DMS 273 (cell line): ENCODE measurements at regions not wholly inside any gene's neighbourhood (a gene's known extent, or its start where the extent isn't known, plus 50 kb on each side); places are given as distances from the start of the nearest gene placed in this dataset.

Source experiments
- DNase-seq: peaks from one replicate; lab custom pipeline; 2025; ENCODE audit not compliant: unreplicated experiment; lab: John Stamatoyannopoulos, UW

DNA sequence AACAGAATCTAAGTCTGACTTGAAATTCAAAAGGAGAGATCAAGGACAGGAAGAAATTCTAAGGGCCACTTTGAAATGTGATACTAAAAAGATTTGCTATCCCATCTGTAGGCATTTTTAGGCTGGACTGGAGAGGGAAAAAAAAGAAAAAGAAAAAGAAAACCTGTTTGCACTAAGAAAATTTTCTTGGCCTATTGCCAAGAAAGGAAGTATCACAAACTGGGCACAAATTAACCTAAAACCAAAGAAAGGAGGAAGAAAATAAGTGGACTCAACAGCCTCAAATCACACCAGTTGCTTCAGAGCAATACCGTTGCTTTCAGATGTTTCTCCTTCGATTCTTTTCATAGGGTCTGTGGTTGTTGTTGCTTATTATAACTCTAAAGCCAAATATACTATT is 287.9 kb upstream of the VRK2 start:
- DNase-seq = peak; percentile 12

- no peak for DNase-seq
Measured at GRCh38 chr2:57759131-57759530, 287.5 kb upstream of the VRK2 start.

DNA sequence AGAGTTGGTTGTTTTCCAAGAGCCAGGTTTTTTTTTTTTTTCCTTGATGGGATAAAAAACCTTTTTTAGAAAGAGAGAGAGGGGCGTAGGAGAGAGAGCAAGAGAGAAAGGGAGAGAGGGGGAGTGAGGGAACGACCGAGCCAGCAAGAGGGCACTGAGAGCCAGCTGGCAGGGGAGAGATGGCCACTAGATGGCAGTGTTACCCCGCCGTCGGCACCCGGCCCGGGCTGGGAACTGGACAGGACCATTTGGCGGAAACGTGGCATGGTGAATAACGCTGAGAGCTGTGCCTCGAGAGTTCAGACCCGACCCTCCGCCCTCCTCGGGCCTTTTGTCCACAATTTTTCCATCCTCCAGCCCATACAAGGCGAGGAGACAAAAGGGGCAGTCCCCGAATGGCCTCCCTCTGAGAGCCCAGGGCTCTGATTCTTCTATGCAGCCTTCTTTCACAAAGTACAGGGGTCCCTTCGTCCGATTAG is 286.7 kb upstream of the VRK2 start:
- peak; percentile 91 for DNase-seq

GRCh38 chr2:57760381-57760801 is 286.2 kb upstream of the VRK2 start:
- no peak for DNase-seq

DNA sequence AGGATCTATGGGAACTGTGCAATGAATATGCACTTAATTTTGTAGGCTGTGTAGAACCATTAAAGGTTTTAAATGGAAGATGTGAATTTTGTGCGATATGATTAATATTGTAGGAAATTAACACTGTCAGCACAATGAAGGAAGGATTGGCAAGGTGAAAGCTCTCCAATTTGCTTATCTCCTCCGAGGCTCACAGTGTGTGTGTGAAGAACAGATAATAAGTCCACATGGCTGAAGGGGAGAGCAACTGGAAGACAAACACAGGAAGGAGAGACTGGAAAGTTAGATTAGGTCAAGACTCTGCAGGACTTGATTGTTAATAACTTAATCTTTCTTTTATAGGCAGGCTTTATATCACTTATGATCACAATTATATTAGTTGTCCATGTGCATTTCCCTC is 269.7 kb upstream of the VRK2 start:
- no peak for DNase-seq

DNA sequence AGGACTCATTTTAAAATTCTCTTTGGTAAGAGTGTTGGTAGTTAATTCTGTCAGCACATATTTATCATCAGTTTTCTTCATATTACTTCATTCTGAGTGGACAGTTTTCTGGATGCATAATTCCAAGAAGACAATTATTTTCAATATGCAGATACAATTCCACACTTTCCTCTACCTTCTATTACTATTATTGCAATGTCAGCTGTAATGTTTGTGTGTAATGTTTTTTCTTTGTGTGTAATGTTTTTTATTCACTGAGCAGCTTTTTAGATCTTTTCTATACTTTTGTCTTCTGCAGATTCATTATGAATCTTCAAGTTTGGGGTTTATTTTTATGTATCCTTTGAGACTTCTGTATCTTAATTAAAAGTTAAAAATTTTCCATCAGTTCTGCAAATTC is 264.0 kb upstream of the VRK2 start:
- DNase-seq = no peak

DNA sequence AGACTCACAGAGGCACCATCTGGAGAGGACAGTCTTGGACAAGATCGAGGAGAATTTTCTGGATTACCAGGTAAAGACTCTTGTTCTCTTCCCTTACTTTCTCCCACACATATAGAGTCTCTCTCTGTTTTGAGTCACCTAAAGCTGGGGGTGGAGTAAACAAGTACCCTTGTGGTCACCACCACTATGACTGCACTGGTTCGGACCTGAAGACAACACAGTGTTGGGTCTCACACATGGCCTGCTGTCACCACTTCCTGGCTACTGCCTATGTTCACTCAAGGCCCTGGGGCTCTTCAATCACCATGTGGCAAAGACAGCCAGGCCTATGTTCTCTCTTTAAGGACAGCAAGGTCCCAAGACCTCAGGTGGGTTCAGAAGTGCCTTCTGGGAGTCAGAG is 253.3 kb upstream of the VRK2 start:
- DNase-seq = no peak

GRCh38 chr2:57796527-57796926 is 250.1 kb upstream of the VRK2 start:
- DNase-seq = no peak

- no peak for DNase-seq
Measured at GRCh38 chr2:57798346-57798745, 248.3 kb upstream of the VRK2 start.

DNA sequence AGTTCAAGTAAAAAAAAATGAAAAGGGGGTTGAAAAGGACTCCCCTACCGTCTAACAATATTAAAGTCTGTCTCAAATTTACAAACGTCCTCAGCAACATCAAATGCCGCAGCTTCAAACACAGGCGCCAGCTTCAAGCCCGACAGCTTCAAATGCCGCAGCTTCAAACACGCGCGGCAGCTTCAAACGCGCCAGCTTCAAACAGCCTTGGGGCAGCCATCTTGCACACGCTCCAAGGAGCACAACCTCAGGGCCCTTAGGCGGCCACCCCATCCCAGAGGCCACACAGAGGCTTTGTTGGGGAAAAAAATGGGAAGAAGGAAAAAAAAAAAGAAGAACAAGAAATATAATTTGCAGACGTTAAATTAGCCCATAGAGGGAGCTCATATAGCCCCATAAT is 244.4 kb upstream of the VRK2 start:
- DNase-seq = no peak

DNA sequence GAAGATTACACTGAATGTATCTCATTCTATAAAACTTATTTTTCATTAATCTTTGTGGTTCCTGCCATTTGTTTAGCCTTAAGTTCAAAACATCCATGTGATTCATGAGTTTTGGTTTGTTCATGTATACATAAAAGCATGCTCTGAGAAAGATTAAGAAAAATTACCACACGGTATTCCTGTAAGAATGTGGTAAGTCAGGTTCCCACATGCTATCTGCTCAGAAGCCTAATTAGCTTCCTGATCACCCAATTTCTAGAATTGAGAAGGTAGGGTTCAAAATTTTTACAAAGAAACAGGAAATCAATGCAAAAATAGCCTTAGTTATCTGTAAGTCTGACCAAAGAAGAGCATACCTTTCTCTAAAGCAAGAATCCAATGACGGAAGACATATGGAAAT is 241.6 kb upstream of the VRK2 start:
- DNase-seq = no peak

DNA sequence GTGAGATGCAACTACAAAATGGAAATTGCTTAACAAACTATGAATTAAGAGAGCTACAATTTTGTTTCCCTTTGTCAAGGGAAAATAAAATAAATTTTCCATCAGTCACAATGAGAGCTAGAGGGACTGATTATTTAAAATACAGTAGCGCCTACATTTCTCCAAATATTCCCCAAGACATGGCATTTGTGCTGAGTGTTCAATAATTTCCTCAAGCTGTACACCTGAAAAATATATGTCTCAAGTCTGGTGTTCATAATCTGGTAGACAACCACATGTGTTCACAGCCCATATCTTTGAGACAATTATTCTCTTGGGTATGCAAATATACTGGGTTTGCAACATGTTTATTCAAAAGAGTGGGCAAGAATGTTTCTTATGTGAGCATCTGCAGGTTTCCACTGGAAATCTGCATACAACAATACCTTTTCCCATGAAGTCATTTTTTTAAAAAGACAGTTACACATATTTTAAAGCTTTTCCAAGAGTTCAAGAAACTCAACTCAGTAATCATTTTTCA is 240.1 kb upstream of the VRK2 start:
- no peak for DNase-seq

GRCh38 chr2:57809230-57809629 is 237.4 kb upstream of the VRK2 start:
- no peak for DNase-seq

- no peak for DNase-seq
Measured at GRCh38 chr2:57821088-57821487, 225.5 kb upstream of the VRK2 start.

DNA sequence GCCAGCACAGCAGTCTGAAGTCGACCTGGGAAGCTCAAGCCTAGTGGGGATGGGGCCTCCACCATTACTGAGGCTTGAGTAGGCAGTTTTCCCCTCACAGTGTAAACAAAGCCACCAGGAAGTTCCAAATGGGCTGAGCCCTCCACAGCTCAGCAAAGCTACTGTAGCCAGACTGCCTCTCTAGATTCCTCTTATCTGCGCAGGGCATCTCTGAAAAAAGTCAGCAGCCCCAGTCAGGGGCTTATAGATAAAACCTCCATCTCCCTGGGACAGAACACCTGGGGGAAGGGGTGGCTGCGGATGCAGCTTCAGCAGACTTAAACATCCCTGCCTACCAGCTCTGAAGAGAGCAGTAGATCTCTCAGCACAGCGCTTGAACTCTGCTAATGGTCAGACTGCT is 218.4 kb upstream of the VRK2 start:
- DNase-seq = no peak

- DNase-seq = no peak
Measured at GRCh38 chr2:57834666-57835065, 211.9 kb upstream of the VRK2 start.

DNA sequence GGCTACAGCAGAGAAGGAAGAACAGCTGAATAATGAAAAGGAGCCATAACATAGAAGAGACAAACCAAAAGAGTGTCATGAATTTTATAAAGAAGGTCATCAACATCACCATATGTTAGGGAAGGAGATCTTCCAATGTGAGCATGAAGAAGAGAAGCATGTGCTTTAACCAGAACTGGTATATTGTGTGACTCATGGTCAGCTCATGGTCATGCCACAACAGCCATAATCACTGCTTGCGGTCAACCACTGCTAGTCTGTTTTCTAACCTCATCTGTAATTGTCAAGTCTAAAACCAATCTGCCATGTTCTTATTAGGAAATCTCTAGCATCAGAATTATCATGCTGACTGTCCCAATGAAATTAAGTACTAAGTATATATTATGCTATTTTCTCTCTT is 204.1 kb upstream of the VRK2 start:
- DNase-seq = no peak

DNA sequence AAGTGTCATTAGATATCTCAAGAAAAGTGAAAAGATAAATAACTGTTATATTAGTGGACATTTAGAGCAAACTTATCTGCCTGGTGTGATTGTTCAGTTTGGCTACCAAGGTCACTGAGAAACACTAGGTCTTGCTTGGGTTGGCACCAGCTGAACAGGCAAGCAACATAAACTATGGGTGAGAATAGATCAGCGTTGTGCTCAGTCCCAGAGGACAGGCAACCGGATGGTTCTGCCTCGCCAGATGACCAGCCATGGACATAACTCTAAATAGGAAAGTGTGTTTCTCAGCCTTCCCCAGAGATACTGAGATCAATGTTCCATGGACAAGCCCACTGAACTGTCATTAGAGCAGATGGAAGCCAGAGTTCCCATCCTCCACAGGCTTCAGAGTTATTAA is 203.4 kb upstream of the VRK2 start:
- no peak for DNase-seq

- DNase-seq = no peak
Measured at GRCh38 chr2:57848723-57849122, 197.9 kb upstream of the VRK2 start.

DNA sequence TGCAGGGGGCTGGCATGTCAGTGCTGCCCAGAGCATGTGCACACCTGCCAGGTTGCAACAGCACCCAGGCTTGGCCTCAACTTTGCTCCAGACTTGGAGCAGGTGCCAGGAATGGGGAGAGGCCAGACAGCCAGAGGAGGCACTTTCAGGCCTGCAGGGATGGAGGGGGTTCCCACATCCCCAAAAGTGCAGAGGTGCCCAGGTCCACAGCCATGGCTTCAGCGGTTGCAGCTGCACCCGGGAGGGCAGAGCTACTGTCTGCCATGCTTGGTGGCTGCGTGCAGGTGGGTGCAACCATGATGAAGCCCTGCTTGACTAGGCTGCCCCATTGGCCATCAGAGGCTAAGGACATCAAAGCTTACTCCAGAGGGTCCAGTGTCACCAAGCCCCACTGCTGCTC is 196.8 kb upstream of the VRK2 start:
- no peak for DNase-seq

DNA sequence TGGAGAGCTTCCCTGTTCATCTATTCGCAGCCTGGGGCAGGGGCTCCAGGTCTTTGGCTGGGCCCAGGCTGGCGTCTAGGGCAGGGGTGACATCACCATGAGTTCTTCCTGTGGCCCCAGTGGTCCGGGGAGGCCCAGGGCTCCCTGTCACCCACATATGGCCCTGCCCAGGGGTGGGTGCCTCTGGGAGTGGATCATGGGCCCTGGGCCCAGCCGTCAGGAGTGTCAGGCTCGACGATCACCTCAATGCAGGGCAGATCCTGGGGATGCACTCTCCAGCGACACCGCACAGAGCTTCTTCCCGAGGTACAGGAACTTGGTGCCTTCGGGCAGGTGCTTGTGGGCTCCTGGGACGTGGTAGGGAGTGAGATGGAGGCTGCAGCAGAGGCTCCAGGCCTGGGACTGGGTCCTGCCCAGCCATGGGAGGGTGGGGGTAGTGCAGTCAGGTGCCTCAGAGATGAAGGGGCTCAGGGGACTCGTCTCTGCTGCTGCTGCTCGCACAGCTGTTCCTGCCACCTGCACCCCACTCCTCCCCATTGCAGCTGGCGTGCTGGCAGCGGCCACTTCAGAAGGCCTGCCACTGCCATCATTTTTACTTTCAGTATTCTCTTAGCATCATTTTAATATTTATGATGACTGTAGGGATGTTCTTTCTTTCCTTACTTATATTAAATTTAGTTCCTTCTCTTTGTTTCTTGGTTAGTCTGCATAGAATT is 196.0 kb upstream of the VRK2 start:
- peak; percentile 25 for DNase-seq

DNA sequence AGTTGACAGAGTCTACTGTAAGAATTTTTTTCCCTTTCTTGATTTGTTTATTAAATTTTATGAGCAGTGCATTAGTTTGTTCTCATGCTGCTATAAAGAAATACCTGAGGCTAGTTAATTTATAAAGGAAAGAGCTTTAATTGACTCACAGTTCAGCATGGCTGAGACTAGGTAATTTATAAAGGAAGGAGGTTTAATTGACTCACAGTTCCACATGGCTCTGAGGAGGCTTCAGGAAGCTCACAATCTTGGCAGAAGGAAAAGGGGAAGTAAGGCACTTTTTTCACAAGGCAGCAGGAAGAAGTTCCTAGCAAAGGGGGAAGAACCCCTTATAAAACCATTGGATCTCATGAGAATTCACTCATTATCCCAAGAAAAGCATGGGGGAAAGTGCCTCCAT is 191.4 kb upstream of the VRK2 start:
- no peak for DNase-seq

DNA sequence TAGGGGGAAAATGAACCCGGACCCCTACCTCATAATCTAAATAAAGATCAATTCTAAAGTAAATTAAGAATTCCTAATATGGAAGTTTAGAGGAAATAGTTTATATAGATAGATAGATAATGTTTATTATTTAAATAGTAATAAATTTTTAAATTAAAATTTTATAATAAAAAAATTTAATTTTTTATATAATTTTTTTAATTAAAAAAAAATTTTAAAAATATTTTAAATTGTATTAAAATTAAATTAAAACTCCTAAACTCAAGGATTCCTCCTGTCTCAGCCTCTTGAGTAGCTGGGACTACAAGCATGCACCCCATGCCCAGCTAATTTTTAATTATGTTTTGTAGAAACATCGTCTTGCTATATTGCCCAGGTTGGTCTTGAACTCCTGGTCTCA is 186.9 kb upstream of the VRK2 start:
- DNase-seq = no peak
